Fibroblast of lung (primary cell): ENCODE measurements at regions not wholly inside any gene's neighbourhood (a gene's known extent, or its start where the extent isn't known, plus 50 kb on each side); places are given as distances from the start of the nearest gene placed in this dataset.

Source experiments
- DNase-seq, 2 donors: peaks; one replicate each; pipeline versions ENCODE4 v3.0.0 to v3.0.0-alpha.2; 2010; ENCODE audit warnings: low read depth in 2 of 2
- H2AFZ ChIP-seq: 2 replicates; pipeline ENCODE4 v1.5.1; 2012; ENCODE audit warnings: low read length, control low read depth, inconsistent platforms
- H3K27ac ChIP-seq: 2 replicates; pipeline ENCODE4 v1.5.1; 2011; ENCODE audit warnings: low read length, control low read depth; ENCODE audit not compliant: insufficient read depth
- H3K27me3 ChIP-seq: 2 replicates; pipeline ENCODE4 v1.5.1; 2011; ENCODE audit warnings: mild to moderate bottlenecking, low read length; ENCODE audit not compliant: control insufficient read depth, insufficient read depth
- H3K36me3 ChIP-seq: 2 replicates; pipeline ENCODE4 v1.5.1; 2011; ENCODE audit warnings: low read length; ENCODE audit not compliant: control insufficient read depth, insufficient read depth
- H3K4me1 ChIP-seq: 2 replicates; pipeline ENCODE4 v1.5.1; 2011; ENCODE audit warnings: low read length; ENCODE audit not compliant: control insufficient read depth, insufficient read depth; ENCODE audit errors: extremely low read depth
- H3K4me2 ChIP-seq: 2 replicates; pipeline ENCODE4 v1.5.1; 2011; ENCODE audit warnings: low read length, control low read depth; ENCODE audit not compliant: insufficient read depth; ENCODE audit errors: extremely low read depth
- H3K4me3 ChIP-seq, 4 experiments: fragments of 200-600 bp in 1 of 4; sonication (generic) in 1 of 4; replicated peaks in 1 of 4; 2 replicates each; pipeline ENCODE4 v1.5.1; 2011 to 2016; ENCODE audit warnings: low read length in 4 of 4, low read depth in 3 of 4, mild to moderate bottlenecking in 3 of 4, control low read depth in 2 of 4, inconsistent platforms in 1 of 4, mixed read lengths in 1 of 4; ENCODE audit not compliant: insufficient read depth in 1 of 4; ENCODE audit errors: control extremely low read depth in 1 of 4
- H3K79me2 ChIP-seq: 2 replicates; pipeline ENCODE4 v1.5.1; 2012; ENCODE audit warnings: mild to moderate bottlenecking, low read length, inconsistent platforms; ENCODE audit not compliant: control insufficient read depth, insufficient read depth
- H3K9ac ChIP-seq: 2 replicates; pipeline ENCODE4 v1.5.1; 2011; ENCODE audit warnings: mild to moderate bottlenecking, low read length, control low read depth; ENCODE audit not compliant: insufficient read depth
- H3K9me3 ChIP-seq: 2 replicates; pipeline ENCODE4 v1.5.1; 2012; ENCODE audit warnings: low read depth, low read length; ENCODE audit not compliant: control insufficient read depth, insufficient read depth
- H4K20me1 ChIP-seq: 2 replicates; pipeline ENCODE4 v1.5.1; 2011; ENCODE audit warnings: low read length; ENCODE audit not compliant: control insufficient read depth, insufficient read depth; ENCODE audit errors: extremely low read depth
- CTCF ChIP-seq, 2 donors: IDR thresholded peaks in 1 of 2; conservative IDR thresholded peaks in 1 of 2; 1 replicate in 1 of 2; 2 replicates in 1 of 2; pipeline ENCODE4 v1.5.1; 2011 to 2012; ENCODE audit warnings: low read length in 2 of 2, control low read depth in 1 of 2, inconsistent platforms in 1 of 2, low read depth in 1 of 2, mild to moderate bottlenecking in 1 of 2
- EZH2 ChIP-seq: IDR thresholded peaks from 2 replicates; pipeline ENCODE4 v1.5.1; 2012; ENCODE audit warnings: low read length, control low read depth, mild to moderate bottlenecking; ENCODE audit errors: missing control alignments

DNA sequence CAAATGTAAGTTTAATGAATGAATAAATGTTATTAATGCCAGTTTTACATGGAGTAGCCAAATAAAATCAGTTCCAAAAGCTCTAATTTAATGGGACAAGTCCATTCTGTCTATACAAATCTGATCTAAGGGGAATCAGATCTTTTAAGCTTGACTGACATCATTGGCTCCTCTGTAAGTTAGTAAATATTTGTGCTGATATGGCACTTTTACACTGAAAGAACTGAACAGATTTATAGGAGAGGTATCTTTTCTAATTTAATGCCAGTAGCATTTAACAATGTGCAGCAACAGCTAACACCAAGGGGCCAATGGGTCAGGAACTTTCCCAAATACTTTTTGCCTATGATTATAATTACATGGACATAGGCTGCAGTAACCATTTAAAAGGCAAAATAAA lies 832.3 kb downstream of the PCDH17 start:
- DNase-seq: no peak
- Histone ChIP-seq H3K79me2 (no peaks in the 10 kb centered on the region), H4K20me1 (no peaks in the 10 kb centered on the region), H3K36me3 (no peaks in the 10 kb centered on the region), H3K9ac (no peak overlapping the region), H3K4me3 (no peak overlapping the region), H3K27me3 (no peaks in the 10 kb centered on the region), H3K4me1 (no peaks in the 10 kb centered on the region), H3K27ac (no peak overlapping the region), H2AFZ (no peak overlapping the region), H3K4me2 (no peak overlapping the region), H3K9me3 (no peaks in the 10 kb centered on the region)
- TF ChIP-seq EZH2 (no peak), CTCF (conservative IDR thresholded peaks at IDR 0.05 in 1 of 2, IDR thresholded peaks at IDR 0.05 in 1 of 2; ENCODE audit: low read depth in 1 of 2, low read length in 2 of 2) (no peak)

DNA sequence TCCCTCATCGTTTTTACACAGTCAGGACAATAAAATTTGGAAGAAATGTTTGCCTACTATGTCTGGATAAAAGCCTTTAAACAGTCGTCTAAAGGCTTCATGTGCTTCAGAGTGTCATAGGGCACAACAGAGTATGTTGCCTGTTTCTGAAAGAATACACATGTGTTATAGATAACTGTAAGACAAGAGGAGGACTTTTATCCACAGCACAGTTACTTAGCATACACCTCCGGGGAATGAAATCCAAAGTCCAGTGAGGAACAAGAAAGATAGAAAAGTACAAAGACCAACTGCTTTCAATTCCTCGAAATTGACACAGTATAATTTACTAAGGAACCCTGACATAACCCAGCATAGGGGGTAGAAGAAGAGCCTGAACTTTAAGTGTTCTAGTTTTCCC lies 835.6 kb downstream of the PCDH17 start:
- Histone ChIP-seq H3K4me1 (no peaks in the 10 kb centered on the region), H3K9me3 (no peaks in the 10 kb centered on the region), H3K9ac (no peak overlapping the region), H4K20me1 (no peaks in the 10 kb centered on the region), H3K4me2 (no peak overlapping the region), H3K79me2 (no peaks in the 10 kb centered on the region), H3K27me3 (no peaks in the 10 kb centered on the region), H3K27ac (no peak overlapping the region), H3K36me3 (no peaks in the 10 kb centered on the region), H2AFZ (no peak overlapping the region), H3K4me3 (no peak overlapping the region)
- TF ChIP-seq CTCF (conservative IDR thresholded peaks at IDR 0.05 in 1 of 2, IDR thresholded peaks at IDR 0.05 in 1 of 2; ENCODE audit: low read depth in 1 of 2, low read length in 2 of 2) (no peak), EZH2 (no peak)
- no peak for DNase-seq

DNA sequence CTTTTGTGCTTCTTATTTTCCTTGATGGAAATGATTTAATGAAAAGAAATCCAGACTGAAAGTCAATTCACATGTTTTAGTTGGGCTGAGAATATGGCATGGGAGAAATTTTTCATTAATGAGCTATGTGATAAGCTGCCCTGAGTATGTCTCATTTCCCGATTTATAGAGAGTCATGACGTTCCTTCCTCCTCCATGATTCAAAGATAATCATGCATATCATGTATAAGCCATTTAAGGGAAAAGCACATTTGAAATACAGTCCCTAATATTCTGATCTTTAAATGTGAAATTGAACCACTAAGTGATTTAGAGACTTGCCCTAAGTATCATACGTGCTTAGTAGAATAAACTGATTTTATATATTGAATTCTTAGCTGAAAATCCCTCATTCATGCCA lies 840.9 kb downstream of the PCDH17 start:
- Histone ChIP-seq H3K27me3 (no peaks in the 10 kb centered on the region), H3K27ac (no peak overlapping the region), H3K4me2 (no peak overlapping the region), H3K9ac (no peak overlapping the region), H3K79me2 (no peaks in the 10 kb centered on the region), H3K4me1 (no peaks in the 10 kb centered on the region), H3K9me3 (no peaks in the 10 kb centered on the region), H4K20me1 (no peaks in the 10 kb centered on the region), H2AFZ (no peak overlapping the region), H3K36me3 (no peaks in the 10 kb centered on the region), H3K4me3 (no peak overlapping the region)
- TF ChIP-seq EZH2 (no peak), CTCF (conservative IDR thresholded peaks at IDR 0.05 in 1 of 2, IDR thresholded peaks at IDR 0.05 in 1 of 2; ENCODE audit: low read depth in 1 of 2, low read length in 2 of 2) (no peak)
- DNase-seq: no peak
